ENCODE measurements at regions not wholly inside any gene's neighbourhood (a gene's known extent, or its start where the extent isn't known, plus 50 kb on each side); places are given as distances from the start of the nearest gene placed in this dataset.
"Not testable (repeated sequence)": the region's sequence is repeated elsewhere in the genome, so short reads cannot be mapped to it uniquely, and the experiment has no call there.

GRCh38 chr17:31680126-31680525 lies 178.9 kb downstream of the COPRS start:
- Histone ChIP-seq H3K4me3 (ENCODE audit: low read depth, low read length) (no peak overlapping the region), H3K9me3 (ENCODE audit: control insufficient read depth, low read length) (no peaks in the 10 kb centered on the region), H3K36me3 (ENCODE audit: control insufficient read depth, insufficient read depth, low read length) (no peaks in the 10 kb centered on the region), H3K27ac (no peak overlapping the region), H3K79me2 (no peaks in the 10 kb centered on the region), H3K4me1 (no peaks in the 10 kb centered on the region), H2AFZ (no peak overlapping the region), H3K27me3 (ENCODE audit: control insufficient read depth, insufficient read depth, low read length) (no peaks in the 10 kb centered on the region), H3K4me2 (ENCODE audit: low read length) (no peak overlapping the region), H3K9ac (no peak overlapping the region)
- TF ChIP-seq CTCF (IDR thresholded peaks at IDR 0.05), result no peak

GRCh38 chr17:31679667-31680066 lies 179.4 kb downstream of the COPRS start:
- Histone ChIP-seq H3K4me1 (no peaks in the 10 kb centered on the region), H3K4me3 (ENCODE audit: low read depth, low read length) (no peak overlapping the region), H3K4me2 (ENCODE audit: low read length) (no peak overlapping the region), H2AFZ (no peak overlapping the region), H3K36me3 (ENCODE audit: control insufficient read depth, insufficient read depth, low read length) (no peaks in the 10 kb centered on the region), H3K9ac (no peak overlapping the region), H3K27me3 (ENCODE audit: control insufficient read depth, insufficient read depth, low read length) (no peaks in the 10 kb centered on the region), H3K79me2 (no peaks in the 10 kb centered on the region), H3K9me3 (ENCODE audit: control insufficient read depth, low read length) (no peaks in the 10 kb centered on the region), H3K27ac (no peak overlapping the region)
- TF ChIP-seq CTCF (IDR thresholded peaks at IDR 0.05), result no peak

GRCh38 chr17:31678431-31678830 lies 180.6 kb downstream of the COPRS start:
- Histone ChIP-seq H3K4me3 (ENCODE audit: low read depth, low read length) (no peak overlapping the region), H3K27ac (no peak overlapping the region), H3K79me2 (no peaks in the 10 kb centered on the region)

GRCh38 chr17:31677681-31678080 lies 181.4 kb downstream of the COPRS start:
- Histone ChIP-seq H3K27me3 (ENCODE audit: control insufficient read depth, insufficient read depth, low read length) (no peaks in the 10 kb centered on the region), H3K79me2 (no peaks in the 10 kb centered on the region), H3K9me3 (ENCODE audit: control insufficient read depth, low read length) (no peaks in the 10 kb centered on the region), H3K4me2 (ENCODE audit: low read length) (no peak overlapping the region), H3K9ac (no peak overlapping the region), H2AFZ (no peak overlapping the region), H3K27ac (no peak overlapping the region), H3K4me1 (no peaks in the 10 kb centered on the region), H3K36me3 (ENCODE audit: control insufficient read depth, insufficient read depth, low read length) (no peaks in the 10 kb centered on the region), H3K4me3 (ENCODE audit: low read depth, low read length) (no peak overlapping the region)
- TF ChIP-seq CTCF (IDR thresholded peaks at IDR 0.05), result no peak

More at GRCh38 chr17:31678431-31678830, 180.6 kb downstream of the COPRS start:
- Histone ChIP-seq H3K9me3 (ENCODE audit: control insufficient read depth, low read length) (no peaks in the 10 kb centered on the region), H3K27me3 (ENCODE audit: control insufficient read depth, insufficient read depth, low read length) (no peaks in the 10 kb centered on the region), H3K9ac (no peak overlapping the region), H3K4me2 (ENCODE audit: low read length) (no peak overlapping the region), H3K4me1 (no peaks in the 10 kb centered on the region), H3K36me3 (ENCODE audit: control insufficient read depth, insufficient read depth, low read length) (no peaks in the 10 kb centered on the region), H2AFZ (no peak overlapping the region)
- TF ChIP-seq CTCF (IDR thresholded peaks at IDR 0.05), result no peak

GRCh38 chr17:31677036-31677435 lies 182.0 kb downstream of the COPRS start:
- Histone ChIP-seq H3K27ac (no peak overlapping the region), H3K4me1 (no peaks in the 10 kb centered on the region), H3K36me3 (ENCODE audit: control insufficient read depth, insufficient read depth, low read length) (no peaks in the 10 kb centered on the region), H2AFZ (no peak overlapping the region), H3K9ac (no peak overlapping the region), H3K79me2 (no peaks in the 10 kb centered on the region), H3K4me2 (ENCODE audit: low read length) (no peak overlapping the region), H3K4me3 (ENCODE audit: low read depth, low read length) (no peak overlapping the region), H3K9me3 (ENCODE audit: control insufficient read depth, low read length) (no peaks in the 10 kb centered on the region), H3K27me3 (ENCODE audit: control insufficient read depth, insufficient read depth, low read length) (no peaks in the 10 kb centered on the region)
- no peak for TF ChIP-seq CTCF (IDR thresholded peaks at IDR 0.05)

GRCh38 chr17:31675392-31675791 lies 183.7 kb downstream of the COPRS start:
- H3K4me2 ChIP-seq (ENCODE audit: low read length); H3K4me3 ChIP-seq (ENCODE audit: low read depth, low read length); H3K4me1 ChIP-seq; H3K36me3 ChIP-seq (ENCODE audit: control insufficient read depth, insufficient read depth, low read length); H3K27me3 ChIP-seq (ENCODE audit: control insufficient read depth, insufficient read depth, low read length); H3K79me2 ChIP-seq; H2AFZ ChIP-seq; H3K27ac ChIP-seq; H3K9me3 ChIP-seq (ENCODE audit: control insufficient read depth, low read length); H3K9ac ChIP-seq: not testable (repeated sequence)

Data from parathyroid adenoma (tissue), 2 donors.